Activated CD8-positive, alpha-beta T cell treated with anti-CD3 and anti-CD28 coated beads for 36 hours (primary cell): ENCODE measurements at regions not wholly inside any gene's neighbourhood (a gene's known extent, or its start where the extent isn't known, plus 50 kb on each side); places are given as distances from the start of the nearest gene placed in this dataset.

ENCODE experiments used
- ATAC-seq: fragments of 200-7000 bp; cut with Tn5 transposase; one replicate; pipeline ENCODE4 v1.10.0; 2021; ENCODE audit warnings: mild to moderate bottlenecking, moderate library complexity
- CTCF ChIA-PET: fragments of 350-600 bp; sonication (Branson Sonifier 250); formaldehyde crosslinking; loops from one replicate; lab custom pipeline; 2021; ENCODE audit warnings: antibody characterized with exemption; lab: Charles Lee
- POLR2A ChIA-PET: fragments of 350-600 bp; sonication (Branson Sonifier 250); formaldehyde crosslinking; loops from one replicate; lab custom pipeline; 2021; ENCODE audit warnings: antibody characterized with exemption; lab: Charles Lee
- DNase-seq: peaks from one replicate; pipeline ENCODE4 v3.0.0-alpha.2; 2020
- H3K27ac Mint-ChIP-seq: one replicate; pipeline ENCODE4 v1.8.0; 2021; ENCODE audit warnings: mild to moderate bottlenecking, mixed read lengths
- H3K27me3 Mint-ChIP-seq: one replicate; pipeline ENCODE4 v1.8.0; 2021; ENCODE audit warnings: mixed read lengths
- H3K36me3 Mint-ChIP-seq: one replicate; pipeline ENCODE4 v1.8.0; 2021; ENCODE audit warnings: low read depth, mixed read lengths
- H3K4me1 Mint-ChIP-seq: one replicate; pipeline ENCODE4 v1.8.0; 2021; ENCODE audit warnings: low read depth, mixed read lengths
- H3K4me3 Mint-ChIP-seq: one replicate; pipeline ENCODE4 v1.8.0; 2021; ENCODE audit warnings: mild to moderate bottlenecking, moderate library complexity, mixed read lengths
- H3K9me3 Mint-ChIP-seq: one replicate; pipeline ENCODE4 v1.8.0; 2021; ENCODE audit warnings: mixed read lengths
- CTCF ChIP-seq: fragments of 200-600 bp; IDR thresholded peaks from one replicate; pipeline ENCODE4 v1.8.0; 2022; ENCODE audit warnings: antibody characterized with exemption, mild to moderate bottlenecking
- intact Hi-C: fragments of 100-400 bp; cut with micrococcal nuclease; formaldehyde crosslinking; loops from one replicate; pipeline ENCODE4 v1.10.0; 2022

- no peak overlapping the region for H3K27ac Mint-ChIP-seq
- no peaks in the 10 kb centered on the region for H3K4me1 Mint-ChIP-seq
- peaks cover 2% of the 10 kb centered on the region for H3K9me3 Mint-ChIP-seq
- no peak overlapping the region for H3K4me3 Mint-ChIP-seq
- CTCF ChIA-PET: interaction anchor here (0.9 kb wide), 1 partner anchor 10 kb away, joined by 3 read pairs; no protein-coding TSS in a partner anchor
- ATAC-seq (no peak), DNase-seq (no peak)
- POLR2A ChIA-PET: no interaction called here
- TF ChIP-seq CTCF: no peak
- no peaks in the 10 kb centered on the region for H3K36me3 Mint-ChIP-seq
- intact Hi-C loops: no loop called here
- no peaks in the 10 kb centered on the region for H3K27me3 Mint-ChIP-seq
These were observed 270.1 kb upstream of the PRICKLE1 start for GRCh38 chr12:42859612-42860011.

GRCh38 chr12:42857106-42857505 lies 267.6 kb upstream of the PRICKLE1 start:
- POLR2A ChIA-PET: no interaction called here

GRCh38 chr12:42855362-42855950 lies 265.9 kb upstream of the PRICKLE1 start:
- ATAC-seq (no peak), DNase-seq (no peak)
- POLR2A ChIA-PET: no interaction called here
- H3K9me3 Mint-ChIP-seq: no peaks in the 10 kb centered on the region
- no peaks in the 10 kb centered on the region for H3K4me1 Mint-ChIP-seq
- intact Hi-C loops: no loop called here
- H3K27me3 Mint-ChIP-seq: no peaks in the 10 kb centered on the region
- H3K27ac Mint-ChIP-seq: no peak overlapping the region
- H3K4me3 Mint-ChIP-seq: no peak overlapping the region
- no peaks in the 10 kb centered on the region for H3K36me3 Mint-ChIP-seq
- CTCF ChIA-PET: no interaction called here
- no peak for TF ChIP-seq CTCF

More at GRCh38 chr12:42857106-42857505, 267.6 kb upstream of the PRICKLE1 start:
- DNase-seq (no peak), ATAC-seq (no peak)
- Mint-ChIP-seq H3K4me3 (no peak overlapping the region), H3K36me3 (no peaks in the 10 kb centered on the region), H3K27me3 (no peaks in the 10 kb centered on the region), H3K4me1 (no peaks in the 10 kb centered on the region), H3K9me3 (no peaks in the 10 kb centered on the region), H3K27ac (no peak overlapping the region)
- no peak for TF ChIP-seq CTCF
- CTCF ChIA-PET: no interaction called here
- intact Hi-C loops: no loop called here

- H3K27me3 Mint-ChIP-seq: no peaks in the 10 kb centered on the region
These were observed 265.3 kb upstream of the PRICKLE1 start for GRCh38 chr12:42854826-42855225.

GRCh38 chr12:42854208-42854607 lies 264.7 kb upstream of the PRICKLE1 start:
- H3K27me3 Mint-ChIP-seq: no peaks in the 10 kb centered on the region
- POLR2A ChIA-PET: no interaction called here

More at GRCh38 chr12:42854826-42855225, 265.3 kb upstream of the PRICKLE1 start:
- no peak for TF ChIP-seq CTCF
- no peak for DNase-seq
- Mint-ChIP-seq H3K4me1 (no peaks in the 10 kb centered on the region), H3K27ac (no peak overlapping the region), H3K36me3 (no peaks in the 10 kb centered on the region), H3K9me3 (no peaks in the 10 kb centered on the region), H3K4me3 (no peak overlapping the region)
- ChIA-PET CTCF (no interaction called here), POLR2A (no interaction called here)
- ATAC-seq: no peak
- intact Hi-C loops: no loop called here

More at GRCh38 chr12:42854208-42854607, 264.7 kb upstream of the PRICKLE1 start:
- no peak for ATAC-seq
- H3K36me3 Mint-ChIP-seq: no peaks in the 10 kb centered on the region
- intact Hi-C loops: no loop called here
- CTCF ChIA-PET: no interaction called here
- no peaks in the 10 kb centered on the region for H3K4me1 Mint-ChIP-seq
- H3K9me3 Mint-ChIP-seq: no peaks in the 10 kb centered on the region
- no peak for TF ChIP-seq CTCF
- no peak overlapping the region for H3K27ac Mint-ChIP-seq
- H3K4me3 Mint-ChIP-seq: no peak overlapping the region
- DNase-seq: no peak
